Esophagus muscularis mucosa (tissue), 3 donors: ENCODE measurements at regions not wholly inside any gene's neighbourhood (a gene's known extent, or its start where the extent isn't known, plus 50 kb on each side); places are given as distances from the start of the nearest gene placed in this dataset.

Experiments
- CTCF ChIP-seq, 3 experiments: fragments of 200-600 bp in 2 of 3; fragments of 450-650 bp in 1 of 3; sonication (generic) in 2 of 3; IDR thresholded peaks; one replicate each; pipeline ENCODE4 v1.5.1; 2017 to 2019; ENCODE audit warnings: antibody characterized with exemption in 3 of 3, mild to moderate bottlenecking in 2 of 3, moderate library complexity in 1 of 3
- POLR2A ChIP-seq: fragments of 450-650 bp; IDR thresholded peaks from one replicate; pipeline ENCODE4 v1.6.1; 2017; ENCODE audit warnings: antibody characterized with exemption, moderate library complexity, mild to moderate bottlenecking, low read depth

GRCh38 chr21:43283136-43283924 lies 114.5 kb downstream of the CRYAA start:
- TF ChIP-seq POLR2A, result no peak
- TF ChIP-seq CTCF (IDR thresholded peaks at IDR 0.05), result no peak
